Large intestine (tissue), 3 donors: ENCODE measurements at regions not wholly inside any gene's neighbourhood (a gene's known extent, or its start where the extent isn't known, plus 50 kb on each side); places are given as distances from the start of the nearest gene placed in this dataset.

ENCODE experiments used
- DNase-seq, 2 donors: peaks; one replicate each; pipeline versions ENCODE4 v3.0.0 to v3.0.0-alpha.2; 2013
- H3K27ac ChIP-seq: one replicate; pipeline ENCODE4 v1.5.1; 2013; ENCODE audit warnings: low read length
- H3K27me3 ChIP-seq: 2 replicates; pipeline ENCODE4 v1.6.1; 2013; ENCODE audit warnings: low read length; ENCODE audit not compliant: control insufficient read depth, insufficient read depth
- H3K36me3 ChIP-seq: 2 replicates; pipeline ENCODE4 v1.6.1; 2013; ENCODE audit warnings: low read length; ENCODE audit not compliant: control insufficient read depth, insufficient read depth
- H3K4me1 ChIP-seq: one replicate; pipeline ENCODE4 v1.6.1; 2013; ENCODE audit warnings: low read length; ENCODE audit not compliant: control insufficient read depth, insufficient read depth
- H3K4me3 ChIP-seq: one replicate; pipeline ENCODE4 v1.5.1; 2013; ENCODE audit warnings: low read length
- H3K9me3 ChIP-seq: one replicate; pipeline ENCODE4 v1.6.1; 2013; ENCODE audit warnings: mild to moderate bottlenecking, low read depth, low read length, moderate library complexity; ENCODE audit not compliant: control insufficient read depth
- WGBS: methylation state at CpG from one replicate; pipeline ENCODE4 v1.1.5; 2013; ENCODE audit warnings: low lambda C conversion rate; ENCODE audit not compliant: insufficient coverage; 5-methylcytosine and 5-hydroxymethylcytosine counted together

DNA sequence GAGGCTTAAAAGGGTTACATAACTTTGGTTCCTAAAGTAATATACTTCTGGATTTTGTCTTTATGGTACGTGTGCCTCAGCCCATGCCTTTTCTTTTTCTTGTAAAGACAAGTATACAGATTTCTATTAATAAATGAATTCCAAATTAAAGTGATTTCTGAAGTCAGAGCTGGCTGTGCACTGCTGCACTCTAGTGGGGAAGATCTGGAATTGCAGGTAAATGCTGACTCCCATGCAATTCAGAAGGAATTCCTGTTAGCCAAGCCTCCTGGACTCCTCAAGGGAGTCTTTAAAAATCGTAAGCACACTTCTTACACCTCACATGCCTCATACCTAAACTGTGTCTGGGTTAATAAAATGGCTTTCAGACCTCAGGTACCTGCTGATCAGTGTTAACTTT is 118.4 kb upstream of the SLC7A1 start:
- no peak for DNase-seq
- Histone ChIP-seq H3K36me3 (no peaks in the 10 kb centered on the region), H3K9me3 (no peaks in the 10 kb centered on the region), H3K4me1 (no peaks in the 10 kb centered on the region), H3K27ac (no peak overlapping the region), H3K27me3 (peaks cover 17% of the 10 kb centered on the region), H3K4me3 (no peak overlapping the region)
- 100% methylated on average over 1 of the region's 2 CpGs for WGBS

DNA sequence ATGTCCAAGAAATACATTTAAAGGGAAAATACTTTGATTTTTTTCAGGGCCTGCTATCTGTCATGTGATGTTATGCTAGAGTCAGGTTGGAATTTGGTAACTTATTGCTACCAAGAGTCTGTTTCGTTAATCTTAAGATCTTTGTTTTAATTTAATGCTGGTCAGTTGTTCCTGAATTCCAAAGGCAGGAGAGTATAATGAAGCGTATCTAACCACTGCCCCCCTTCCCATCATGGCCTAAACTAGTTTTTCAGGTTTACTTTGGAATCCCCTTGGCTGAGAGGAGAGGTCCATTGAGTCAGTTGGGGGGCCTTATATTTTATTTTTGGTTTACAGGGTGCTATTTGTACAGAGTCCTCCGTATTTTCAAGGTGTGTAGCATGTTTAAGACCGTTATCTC is 116.3 kb upstream of the SLC7A1 start:
- 47% methylated on average over 2 of the region's 4 CpGs for WGBS
- Histone ChIP-seq H3K27me3 (peaks cover 17% of the 10 kb centered on the region), H3K36me3 (no peaks in the 10 kb centered on the region), H3K27ac (no peak overlapping the region), H3K4me3 (no peak overlapping the region), H3K4me1 (no peaks in the 10 kb centered on the region), H3K9me3 (no peaks in the 10 kb centered on the region)
- DNase-seq: no peak

DNA sequence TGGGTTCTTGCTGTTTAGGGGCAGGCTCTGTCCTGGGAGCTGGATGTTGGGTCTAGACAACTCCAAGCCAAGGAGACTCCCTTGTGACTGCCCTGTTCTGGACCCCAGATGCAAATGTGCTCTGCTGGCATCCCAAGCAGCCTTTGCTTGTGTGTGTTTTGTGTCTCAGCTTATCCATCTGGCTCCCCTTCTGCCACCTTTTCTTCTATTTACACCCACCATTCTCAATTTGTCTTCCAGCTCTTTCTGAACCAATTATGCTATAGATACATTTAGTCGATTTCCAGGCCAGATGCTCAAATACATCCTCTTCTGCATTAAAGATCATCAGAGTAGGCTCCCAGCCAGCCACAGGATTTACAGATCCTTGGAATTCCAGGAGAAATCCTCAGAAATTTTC is 115.0 kb upstream of the SLC7A1 start:
- DNase-seq: no peak
- H3K4me3 ChIP-seq: no peak overlapping the region
- no peaks in the 10 kb centered on the region for H3K36me3 ChIP-seq
- no peaks in the 10 kb centered on the region for H3K9me3 ChIP-seq
- peaks cover 14% of the 10 kb centered on the region for H3K27me3 ChIP-seq
- WGBS: no CpG with 5 or more reads among the region's 1 CpG
- no peaks in the 10 kb centered on the region for H3K4me1 ChIP-seq
- H3K27ac ChIP-seq: no peak overlapping the region

DNA sequence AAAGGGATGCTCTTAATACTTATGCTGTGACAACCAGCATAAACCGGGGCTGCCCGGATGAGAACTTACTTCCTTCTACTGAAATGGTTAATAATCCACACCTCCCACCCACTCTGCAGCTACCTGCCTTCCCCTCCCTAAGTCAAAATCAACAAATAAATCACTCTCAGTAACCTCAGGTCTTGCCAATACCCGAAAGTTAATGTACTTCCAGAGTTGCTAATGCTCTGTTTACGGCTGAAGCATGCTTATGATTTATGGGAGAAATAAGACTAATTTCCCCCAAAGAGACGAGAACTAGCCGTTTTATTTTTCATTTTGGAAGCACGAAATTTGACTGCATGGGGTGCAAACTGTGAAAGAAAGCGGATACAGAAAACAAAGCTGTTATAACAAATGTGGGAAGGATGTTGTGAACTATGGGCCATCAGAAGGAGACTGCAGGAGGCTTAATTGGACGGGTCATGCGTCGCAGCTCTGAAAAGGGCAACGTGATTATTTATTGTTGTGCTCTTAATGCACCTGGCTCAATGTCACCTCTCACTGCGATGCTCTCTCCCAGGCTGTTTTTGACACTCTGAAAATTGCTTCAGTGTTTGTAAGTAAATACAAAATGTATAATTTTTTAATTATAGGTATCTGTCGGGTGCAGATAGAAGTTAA is 114.0 kb upstream of the SLC7A1 start:
- Histone ChIP-seq H3K36me3 (no peaks in the 10 kb centered on the region), H3K27ac (no peak overlapping the region), H3K4me1 (no peaks in the 10 kb centered on the region), H3K27me3 (peaks cover 14% of the 10 kb centered on the region), H3K4me3 (no peak overlapping the region), H3K9me3 (no peaks in the 10 kb centered on the region)
- DNase-seq: no peak
- WGBS: 26% methylated on average over 5 of the region's 14 CpGs

DNA sequence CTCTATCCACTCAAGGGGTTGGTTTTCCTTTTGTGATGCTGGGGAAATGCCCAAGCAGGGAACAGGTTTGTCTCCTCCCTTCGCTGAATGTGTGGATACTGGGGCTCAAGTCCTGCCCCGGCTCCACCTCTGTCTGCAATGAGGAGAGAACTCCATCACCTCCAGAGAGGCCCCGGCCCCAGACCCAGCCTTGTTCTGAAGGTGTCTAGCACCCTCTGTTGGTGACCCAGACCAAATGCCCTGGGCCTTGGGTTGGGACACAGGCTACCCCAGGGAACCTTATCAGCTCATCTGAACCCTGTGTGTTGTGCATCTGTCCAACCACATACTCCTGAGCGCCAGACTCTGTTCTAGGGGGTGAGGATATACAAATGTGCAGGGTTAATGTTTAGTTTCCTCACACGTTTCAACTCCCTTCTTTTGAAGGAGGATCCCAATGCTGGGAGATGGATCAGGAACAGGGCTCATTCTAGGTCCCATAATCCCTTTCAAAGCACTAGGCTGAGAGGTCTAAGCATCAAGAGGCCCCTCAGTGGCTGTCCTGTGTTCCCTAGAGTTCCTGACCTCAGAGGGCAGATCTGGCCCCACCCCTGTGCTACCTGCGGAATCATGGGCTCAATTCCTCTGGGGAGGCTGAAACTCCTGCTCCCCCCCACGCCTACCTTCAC is 112.5 kb upstream of the SLC7A1 start:
- Histone ChIP-seq H3K4me1 (no peaks in the 10 kb centered on the region), H3K27me3 (peaks cover 14% of the 10 kb centered on the region), H3K9me3 (no peaks in the 10 kb centered on the region), H3K4me3 (no peak overlapping the region), H3K27ac (no peak overlapping the region), H3K36me3 (no peaks in the 10 kb centered on the region)
- no CpG with 5 or more reads among the region's 7 CpGs for WGBS
- DNase-seq: peak in 1 of 2 donors; percentile 24

DNA sequence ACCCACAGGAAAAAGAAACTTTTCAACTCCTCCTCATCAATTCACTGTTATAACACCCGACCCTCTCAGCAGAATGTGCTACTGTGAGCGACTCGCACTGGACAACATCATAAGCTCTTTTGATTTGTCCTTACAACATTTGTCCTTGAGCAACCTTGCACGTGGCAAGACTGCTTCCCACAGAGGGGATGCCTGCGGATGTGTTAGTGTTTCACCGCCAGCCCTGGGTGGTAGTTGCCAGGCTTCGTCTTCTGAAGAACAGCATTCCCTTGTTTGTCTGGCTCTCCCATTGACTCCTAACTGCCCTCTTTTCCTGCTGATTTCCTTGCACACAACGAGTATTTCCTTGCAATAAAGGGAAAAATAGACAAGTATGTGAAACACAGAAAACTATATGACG is 111.4 kb upstream of the SLC7A1 start:
- no peak overlapping the region for H3K27ac ChIP-seq
- H3K9me3 ChIP-seq: no peaks in the 10 kb centered on the region
- H3K4me1 ChIP-seq: no peaks in the 10 kb centered on the region
- DNase-seq: no peak
- H3K36me3 ChIP-seq: no peaks in the 10 kb centered on the region
- WGBS: 86% methylated on average over 5 of the region's 9 CpGs
- peaks cover 14% of the 10 kb centered on the region for H3K27me3 ChIP-seq
- H3K4me3 ChIP-seq: no peak overlapping the region

DNA sequence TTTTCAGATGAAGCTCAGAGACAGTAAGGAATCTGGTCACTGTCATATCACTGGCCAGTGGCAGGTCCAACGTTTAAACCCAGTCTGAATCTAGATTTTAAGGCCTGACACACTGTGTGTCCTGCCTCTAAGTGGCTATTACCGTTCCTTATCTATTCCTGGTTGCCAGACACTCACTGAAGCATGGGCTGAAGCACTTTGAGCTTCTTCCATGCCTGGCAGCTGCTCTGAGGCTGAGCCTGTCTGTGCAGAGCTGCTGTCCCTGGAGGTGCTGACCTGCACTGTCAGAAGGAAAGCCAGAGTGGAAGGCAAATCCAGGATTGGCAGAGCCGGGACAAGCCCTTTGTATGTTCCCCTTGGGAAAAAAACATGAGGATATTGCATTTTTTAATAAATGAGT is 109.2 kb upstream of the SLC7A1 start:
- DNase-seq: no peak
- no peak overlapping the region for H3K4me3 ChIP-seq
- 100% methylated on average over 1 of the region's 3 CpGs for WGBS
- no peaks in the 10 kb centered on the region for H3K36me3 ChIP-seq
- H3K27me3 ChIP-seq: peaks cover 3% of the 10 kb centered on the region
- no peak overlapping the region for H3K27ac ChIP-seq
- no peaks in the 10 kb centered on the region for H3K4me1 ChIP-seq
- no peaks in the 10 kb centered on the region for H3K9me3 ChIP-seq

DNA sequence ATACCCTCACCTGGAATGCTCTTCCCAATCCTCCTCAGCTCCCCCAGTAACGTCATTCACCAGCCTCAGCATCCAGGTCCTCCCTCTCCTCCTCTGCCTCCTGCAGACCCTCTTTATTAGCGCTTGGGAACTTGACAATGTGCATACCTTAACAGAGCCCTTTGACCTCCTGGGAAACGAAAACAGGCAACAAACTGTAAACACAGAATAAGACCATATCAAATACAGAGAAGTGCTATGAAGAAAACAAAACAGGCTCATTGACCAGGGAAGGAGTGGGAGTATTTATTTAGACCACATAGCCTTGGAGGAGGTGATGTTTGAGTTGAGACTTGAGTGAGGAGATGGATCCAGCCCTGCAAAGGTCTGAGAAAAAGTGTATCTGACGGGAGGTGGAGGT is 107.9 kb upstream of the SLC7A1 start:
- Histone ChIP-seq H3K4me1 (no peaks in the 10 kb centered on the region), H3K36me3 (no peaks in the 10 kb centered on the region), H3K27me3 (no peaks in the 10 kb centered on the region), H3K9me3 (no peaks in the 10 kb centered on the region), H3K27ac (no peak overlapping the region), H3K4me3 (no peak overlapping the region)
- WGBS: 76% methylated on average over 2 of the region's 4 CpGs
- DNase-seq: no peak

DNA sequence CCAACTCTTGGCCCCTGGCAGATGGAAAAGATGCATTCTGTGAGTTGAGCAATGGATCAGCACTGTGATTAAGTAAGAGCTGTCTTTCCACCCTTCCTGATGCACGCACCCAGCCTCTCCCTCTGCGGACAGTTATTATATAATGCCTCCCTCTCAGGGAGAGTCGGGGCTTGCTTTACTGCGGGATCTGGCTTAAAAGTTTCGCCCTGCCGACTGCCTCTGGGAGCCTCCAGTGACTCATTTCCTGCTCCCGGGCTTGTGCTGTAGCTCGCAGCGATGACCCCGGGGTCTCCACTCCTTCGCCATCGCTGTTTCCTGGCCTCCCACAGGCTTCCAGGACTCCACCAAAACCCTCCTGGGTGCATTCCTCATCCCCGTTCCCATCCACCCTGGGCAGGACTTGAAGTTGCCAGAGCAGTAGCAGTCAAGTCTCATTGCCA is 107.4 kb upstream of the SLC7A1 start:
- WGBS: 83% methylated on average over 2 of the region's 13 CpGs

DNA sequence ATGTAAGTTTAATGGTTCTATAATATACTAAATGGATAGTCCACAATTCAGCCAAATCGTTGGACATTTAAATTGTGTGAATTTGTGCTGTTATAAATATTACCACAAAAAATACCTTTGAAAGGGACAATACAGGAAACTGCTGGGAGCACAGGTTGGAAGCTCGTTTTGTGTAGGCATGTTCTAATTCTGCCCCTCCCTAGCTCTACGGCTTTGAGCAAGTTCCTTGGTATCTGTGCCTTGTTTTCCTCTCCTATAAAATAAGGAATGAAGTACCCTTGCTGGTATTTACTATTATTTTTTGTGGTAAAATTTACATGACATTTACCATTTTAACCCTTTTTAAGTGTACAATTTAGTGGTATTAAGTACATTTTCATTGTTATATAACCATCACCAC is 102.6 kb upstream of the SLC7A1 start:
- 92% methylated on average over 2 of the region's 3 CpGs for WGBS
- Histone ChIP-seq H3K4me3 (no peak overlapping the region), H3K4me1 (no peaks in the 10 kb centered on the region), H3K27me3 (peaks cover 4% of the 10 kb centered on the region), H3K36me3 (no peaks in the 10 kb centered on the region), H3K27ac (no peak overlapping the region), H3K9me3 (no peaks in the 10 kb centered on the region)
- DNase-seq: no peak

More for the DNA sequence above, 107.4 kb upstream of the SLC7A1 start:
- no peaks in the 10 kb centered on the region for H3K9me3 ChIP-seq
- H3K27me3 ChIP-seq: no peaks in the 10 kb centered on the region
- no peaks in the 10 kb centered on the region for H3K36me3 ChIP-seq
- no peaks in the 10 kb centered on the region for H3K4me1 ChIP-seq
- no peak overlapping the region for H3K27ac ChIP-seq
- H3K4me3 ChIP-seq: no peak overlapping the region
- no peak for DNase-seq

DNA sequence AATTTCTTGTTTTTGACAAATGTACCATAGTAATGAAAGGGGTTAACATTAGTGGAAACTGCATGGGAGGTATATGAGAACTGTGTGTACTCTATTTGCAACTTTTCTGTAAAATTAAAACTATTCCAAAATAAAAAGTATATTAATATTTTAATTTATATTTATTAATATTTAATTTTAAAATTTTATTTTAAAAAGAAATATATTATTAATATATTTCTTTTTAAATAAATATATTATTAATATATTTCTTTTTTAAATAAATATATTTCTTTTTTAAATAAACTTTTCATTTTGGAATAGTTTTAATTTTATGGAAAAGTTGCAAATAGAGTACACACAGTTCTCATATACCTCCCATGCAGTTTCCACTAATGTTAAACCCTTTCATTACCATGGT is 101.1 kb upstream of the SLC7A1 start:
- Histone ChIP-seq H3K4me1 (no peaks in the 10 kb centered on the region), H3K9me3 (no peaks in the 10 kb centered on the region)
- no peak for DNase-seq

More for the DNA sequence above, 101.1 kb upstream of the SLC7A1 start:
- peaks cover 4% of the 10 kb centered on the region for H3K27me3 ChIP-seq
- H3K36me3 ChIP-seq: no peaks in the 10 kb centered on the region
- H3K4me3 ChIP-seq: no peak overlapping the region
- H3K27ac ChIP-seq: no peak overlapping the region
